ENCODE measurements at regions not wholly inside any gene's neighbourhood (a gene's known extent, or its start where the extent isn't known, plus 50 kb on each side); places are given as distances from the start of the nearest gene placed in this dataset.

DNA sequence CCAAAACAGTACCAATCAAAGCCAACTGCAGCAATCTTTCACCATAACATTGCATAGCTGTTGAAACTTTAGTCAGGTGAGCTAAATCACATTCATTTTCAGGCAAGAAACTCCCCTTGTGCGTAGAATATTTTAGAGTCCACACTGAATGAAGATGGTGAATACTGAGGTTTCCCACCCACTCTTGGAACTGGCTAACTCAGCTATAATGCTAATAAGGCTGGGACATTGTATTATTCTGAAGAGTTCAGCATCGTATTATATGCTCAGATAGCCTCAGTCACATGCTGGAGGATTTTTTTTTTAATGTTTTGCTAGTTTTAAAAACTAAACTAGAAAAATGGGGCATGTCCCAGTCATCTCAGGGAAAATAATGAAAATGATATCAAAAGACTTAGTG is 352.3 kb upstream of the FMN2 start:
- H3K79me2 ChIP-seq (ENCODE audit: insufficient read depth, low read length), result no peaks in the 10 kb centered on the region
- H3K27me3 ChIP-seq (ENCODE audit: insufficient read depth, low read length), result no peaks in the 10 kb centered on the region
- no peak overlapping the region for H3K4me3 ChIP-seq (ENCODE audit: insufficient read depth, low read length)
- no peak overlapping the region for H3K27ac ChIP-seq (ENCODE audit: low read depth, low read length)
- H4K20me1 ChIP-seq (ENCODE audit: insufficient read depth, low read length), result no peaks in the 10 kb centered on the region
- H3K36me3 ChIP-seq (ENCODE audit: insufficient read depth, low read length), result no peaks in the 10 kb centered on the region
- H3K9me3 ChIP-seq (ENCODE audit: low read depth, low read length), result no peaks in the 10 kb centered on the region
- no peaks in the 10 kb centered on the region for H3K4me1 ChIP-seq (ENCODE audit: insufficient read depth, low read length)
- H3K4me2 ChIP-seq (ENCODE audit: insufficient read depth, low read length), result no peak overlapping the region
- H2AFZ ChIP-seq (ENCODE audit: low read length), result no peak overlapping the region
- no peak for DNase-seq (ENCODE audit: insufficient read length, low spot score, missing footprints)
- TF ChIP-seq CTCF (IDR thresholded peaks at IDR 0.05; ENCODE audit: extremely low read depth, low read depth, low read length), result no peak

DNA sequence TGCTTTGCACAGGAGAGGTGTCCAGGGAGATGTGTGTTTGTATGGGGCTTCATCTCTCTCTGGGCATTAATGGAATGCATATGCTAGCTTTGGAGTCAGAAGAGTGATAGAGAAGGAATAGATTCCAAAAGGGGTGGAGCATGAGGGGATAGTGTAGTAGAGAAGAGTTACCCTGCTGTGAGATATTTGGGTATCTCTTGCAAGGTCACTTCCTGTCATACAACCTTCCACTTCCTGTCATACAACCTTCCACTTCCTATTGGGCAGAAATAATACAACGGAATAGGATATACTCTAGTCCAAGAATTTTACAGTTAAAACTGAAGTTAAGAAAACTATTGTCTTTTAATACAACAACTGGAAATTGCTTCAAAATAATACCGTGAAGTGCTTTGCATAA is 351.8 kb upstream of the FMN2 start:
- H3K27me3 ChIP-seq (ENCODE audit: insufficient read depth, low read length), result no peaks in the 10 kb centered on the region
- no peak for TF ChIP-seq CTCF (IDR thresholded peaks at IDR 0.05; ENCODE audit: extremely low read depth, low read depth, low read length)
- no peak overlapping the region for H3K4me2 ChIP-seq (ENCODE audit: insufficient read depth, low read length)
- H2AFZ ChIP-seq (ENCODE audit: low read length), result no peak overlapping the region
- no peak overlapping the region for H3K4me3 ChIP-seq (ENCODE audit: insufficient read depth, low read length)
- H3K4me1 ChIP-seq (ENCODE audit: insufficient read depth, low read length), result no peaks in the 10 kb centered on the region
- H3K36me3 ChIP-seq (ENCODE audit: insufficient read depth, low read length), result no peaks in the 10 kb centered on the region
- H3K9me3 ChIP-seq (ENCODE audit: low read depth, low read length), result no peaks in the 10 kb centered on the region
- no peaks in the 10 kb centered on the region for H4K20me1 ChIP-seq (ENCODE audit: insufficient read depth, low read length)
- no peak for DNase-seq (ENCODE audit: insufficient read length, low spot score, missing footprints)
- no peaks in the 10 kb centered on the region for H3K79me2 ChIP-seq (ENCODE audit: insufficient read depth, low read length)
- H3K27ac ChIP-seq (ENCODE audit: low read depth, low read length), result no peak overlapping the region

DNA sequence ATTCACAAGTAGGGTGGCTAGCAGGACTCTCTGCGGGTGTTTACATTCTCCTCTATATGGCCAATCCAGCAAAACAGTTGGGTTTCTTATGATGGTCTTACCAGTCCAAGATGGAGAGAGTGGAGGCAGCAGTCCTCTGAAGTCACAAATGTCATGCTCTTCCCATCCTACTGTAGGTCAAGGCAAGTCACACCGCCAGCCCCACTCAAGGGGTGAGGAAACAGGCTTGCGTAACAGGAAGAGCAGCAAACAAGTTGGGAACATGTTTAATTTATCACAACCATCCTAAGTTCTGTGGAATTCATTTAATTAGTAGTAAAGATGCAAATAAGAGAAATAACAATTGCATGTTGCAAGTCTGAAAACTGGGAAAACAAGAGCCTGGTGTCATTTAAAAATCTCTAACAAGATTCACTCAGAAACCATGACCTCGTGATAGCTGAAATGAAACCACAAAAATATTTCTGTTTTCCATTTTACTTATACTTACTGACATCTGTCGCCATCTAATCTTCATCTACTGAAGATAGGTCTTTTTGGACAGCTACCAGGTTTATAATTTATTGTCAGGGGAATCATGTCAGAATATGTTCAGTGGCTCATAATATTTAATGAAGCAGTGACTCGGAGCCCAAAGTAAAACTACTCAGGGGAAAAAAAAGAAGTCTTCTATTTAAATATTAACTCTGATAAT is 349.1 kb upstream of the FMN2 start:
- no peak overlapping the region for H3K4me3 ChIP-seq (ENCODE audit: insufficient read depth, low read length)

GRCh38 chr1:239744851-239745250 is 346.8 kb upstream of the FMN2 start:
- Histone ChIP-seq H3K4me1 (ENCODE audit: insufficient read depth, low read length) (no peaks in the 10 kb centered on the region), H3K36me3 (ENCODE audit: insufficient read depth, low read length) (no peaks in the 10 kb centered on the region), H3K27ac (ENCODE audit: low read depth, low read length) (no peak overlapping the region), H2AFZ (ENCODE audit: low read length) (no peak overlapping the region), H3K9me3 (ENCODE audit: low read depth, low read length) (no peaks in the 10 kb centered on the region), H3K4me2 (ENCODE audit: insufficient read depth, low read length) (no peak overlapping the region), H3K27me3 (ENCODE audit: insufficient read depth, low read length) (no peaks in the 10 kb centered on the region), H3K4me3 (ENCODE audit: insufficient read depth, low read length) (no peak overlapping the region), H4K20me1 (ENCODE audit: insufficient read depth, low read length) (no peaks in the 10 kb centered on the region), H3K79me2 (ENCODE audit: insufficient read depth, low read length) (no peaks in the 10 kb centered on the region)
- DNase-seq (ENCODE audit: insufficient read length, low spot score, missing footprints), result no peak
- TF ChIP-seq CTCF (IDR thresholded peaks at IDR 0.05; ENCODE audit: extremely low read depth, low read depth, low read length), result no peak

More for the DNA sequence above, 349.1 kb upstream of the FMN2 start:
- H3K79me2 ChIP-seq (ENCODE audit: insufficient read depth, low read length), result no peaks in the 10 kb centered on the region
- no peak overlapping the region for H2AFZ ChIP-seq (ENCODE audit: low read length)
- H3K9me3 ChIP-seq (ENCODE audit: low read depth, low read length), result no peaks in the 10 kb centered on the region
- H3K36me3 ChIP-seq (ENCODE audit: insufficient read depth, low read length), result no peaks in the 10 kb centered on the region
- H3K4me2 ChIP-seq (ENCODE audit: insufficient read depth, low read length), result no peak overlapping the region
- no peaks in the 10 kb centered on the region for H3K27me3 ChIP-seq (ENCODE audit: insufficient read depth, low read length)
- no peak for DNase-seq (ENCODE audit: insufficient read length, low spot score, missing footprints)
- no peaks in the 10 kb centered on the region for H3K4me1 ChIP-seq (ENCODE audit: insufficient read depth, low read length)
- no peak for TF ChIP-seq CTCF (IDR thresholded peaks at IDR 0.05; ENCODE audit: extremely low read depth, low read depth, low read length)
- H4K20me1 ChIP-seq (ENCODE audit: insufficient read depth, low read length), result no peaks in the 10 kb centered on the region
- no peak overlapping the region for H3K27ac ChIP-seq (ENCODE audit: low read depth, low read length)

All from osteoblast (primary cell).